ENCODE measurements at regions not wholly inside any gene's neighbourhood (a gene's known extent, or its start where the extent isn't known, plus 50 kb on each side); places are given as distances from the start of the nearest gene placed in this dataset.
A peak's percentile ranks its signal among the peaks of the same experiment; 100 is the strongest.

GRCh38 chr2:65647249-65647842 is 214.9 kb upstream of the SPRED2 start:
- H3K4me3 Mint-ChIP-seq (ENCODE audit: unreplicated experiment): no peak overlapping the region
- no peaks in the 10 kb centered on the region for H3K9me3 ChIP-seq (ENCODE audit: insufficient read depth, low read depth, low read length)
- H3K36me3 Mint-ChIP-seq (ENCODE audit: low read depth, unreplicated experiment): no peaks in the 10 kb centered on the region

DNA sequence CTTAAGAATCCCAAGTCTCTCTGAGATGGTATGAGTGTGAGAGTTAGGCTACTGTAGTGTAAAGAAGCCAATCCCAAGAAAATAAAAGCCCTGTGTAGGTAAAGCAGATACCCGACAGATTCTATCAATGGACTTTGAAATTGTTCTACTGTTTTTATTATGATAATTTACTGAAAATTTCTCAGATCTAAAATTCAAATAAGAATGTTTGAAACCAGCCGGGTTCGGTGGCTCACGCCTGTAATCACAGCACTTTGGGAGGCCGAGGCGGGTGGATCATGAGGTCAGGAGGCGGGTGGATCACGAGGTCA is 208.3 kb upstream of the SPRED2 start:
- peaks cover 10% of the 10 kb centered on the region for H3K4me1 Mint-ChIP-seq (ENCODE audit: low read depth, unreplicated experiment)
- H3K79me2 ChIP-seq (ENCODE audit: insufficient read depth, low read length): no peaks in the 10 kb centered on the region
- H3K9ac ChIP-seq (ENCODE audit: low read length): no peak overlapping the region
- TF ChIP-seq EZH2 (IDR thresholded peaks at IDR 0.05; ENCODE audit: insufficient read depth, low read length) (no peak), CTCF (IDR thresholded peaks at IDR 0.05; ENCODE audit: insufficient read depth, low read depth, low read length) (no peak)
- DNase-seq (ENCODE audit: low read depth) (no peak), FAIRE-seq (no peak)
- H3K4me3 ChIP-seq (ENCODE audit: insufficient read depth, low read depth, low read length): no peak overlapping the region
- H3K9me3 ChIP-seq (ENCODE audit: insufficient read depth, low read depth, low read length): no peaks in the 10 kb centered on the region
- no peaks in the 10 kb centered on the region for H3K4me1 ChIP-seq (ENCODE audit: insufficient read depth, low read length)
- H3K9me3 Mint-ChIP-seq (ENCODE audit: unreplicated experiment): no peaks in the 10 kb centered on the region
- H3K27ac ChIP-seq (ENCODE audit: low read depth, low read length): no peak overlapping the region
- no peaks in the 10 kb centered on the region for H3K36me3 Mint-ChIP-seq (ENCODE audit: low read depth, unreplicated experiment)
- H3K4me3 Mint-ChIP-seq (ENCODE audit: unreplicated experiment): no peak overlapping the region
- no peaks in the 10 kb centered on the region for H3K27me3 Mint-ChIP-seq (ENCODE audit: low read depth, unreplicated experiment)
- no peak overlapping the region for H3K27ac Mint-ChIP-seq (ENCODE audit: unreplicated experiment)
- H3K36me3 ChIP-seq (ENCODE audit: insufficient read depth, low read length): no peaks in the 10 kb centered on the region
- H4K20me1 ChIP-seq (ENCODE audit: insufficient read depth, low read length): no peaks in the 10 kb centered on the region
- peaks cover 30% of the 10 kb centered on the region for H3K27me3 ChIP-seq (ENCODE audit: insufficient read depth, low read length)
- H3K4me2 ChIP-seq (ENCODE audit: low read length): no peak overlapping the region
- H2AFZ ChIP-seq (ENCODE audit: low read depth, low read length): no peak overlapping the region

More at GRCh38 chr2:65647249-65647842, 214.9 kb upstream of the SPRED2 start:
- TF ChIP-seq EZH2 (IDR thresholded peaks at IDR 0.05; ENCODE audit: insufficient read depth, low read length) (no peak), CTCF (IDR thresholded peaks at IDR 0.05; ENCODE audit: insufficient read depth, low read depth, low read length) (no peak)
- peaks cover 16% of the 10 kb centered on the region for H3K27me3 Mint-ChIP-seq (ENCODE audit: low read depth, unreplicated experiment)
- H2AFZ ChIP-seq (ENCODE audit: low read depth, low read length): no peak overlapping the region
- no peak overlapping the region for H3K4me3 ChIP-seq (ENCODE audit: insufficient read depth, low read depth, low read length)
- no peaks in the 10 kb centered on the region for H3K36me3 ChIP-seq (ENCODE audit: insufficient read depth, low read length)
- H3K27me3 ChIP-seq (ENCODE audit: insufficient read depth, low read length): peaks cover 3% of the 10 kb centered on the region
- H3K4me1 Mint-ChIP-seq (ENCODE audit: low read depth, unreplicated experiment): no peaks in the 10 kb centered on the region
- H3K4me1 ChIP-seq (ENCODE audit: insufficient read depth, low read length): no peaks in the 10 kb centered on the region
- H3K27ac ChIP-seq (ENCODE audit: low read depth, low read length): no peak overlapping the region
- H3K27ac Mint-ChIP-seq (ENCODE audit: unreplicated experiment): no peak overlapping the region
- no peak for DNase-seq (ENCODE audit: low read depth)
- no peaks in the 10 kb centered on the region for H4K20me1 ChIP-seq (ENCODE audit: insufficient read depth, low read length)
- no peak overlapping the region for H3K4me2 ChIP-seq (ENCODE audit: low read length)
- H3K79me2 ChIP-seq (ENCODE audit: insufficient read depth, low read length): no peaks in the 10 kb centered on the region
- H3K9me3 Mint-ChIP-seq (ENCODE audit: unreplicated experiment): peaks cover 4% of the 10 kb centered on the region
- H3K9ac ChIP-seq (ENCODE audit: low read length): no peak overlapping the region
- FAIRE-seq: no peak

DNA sequence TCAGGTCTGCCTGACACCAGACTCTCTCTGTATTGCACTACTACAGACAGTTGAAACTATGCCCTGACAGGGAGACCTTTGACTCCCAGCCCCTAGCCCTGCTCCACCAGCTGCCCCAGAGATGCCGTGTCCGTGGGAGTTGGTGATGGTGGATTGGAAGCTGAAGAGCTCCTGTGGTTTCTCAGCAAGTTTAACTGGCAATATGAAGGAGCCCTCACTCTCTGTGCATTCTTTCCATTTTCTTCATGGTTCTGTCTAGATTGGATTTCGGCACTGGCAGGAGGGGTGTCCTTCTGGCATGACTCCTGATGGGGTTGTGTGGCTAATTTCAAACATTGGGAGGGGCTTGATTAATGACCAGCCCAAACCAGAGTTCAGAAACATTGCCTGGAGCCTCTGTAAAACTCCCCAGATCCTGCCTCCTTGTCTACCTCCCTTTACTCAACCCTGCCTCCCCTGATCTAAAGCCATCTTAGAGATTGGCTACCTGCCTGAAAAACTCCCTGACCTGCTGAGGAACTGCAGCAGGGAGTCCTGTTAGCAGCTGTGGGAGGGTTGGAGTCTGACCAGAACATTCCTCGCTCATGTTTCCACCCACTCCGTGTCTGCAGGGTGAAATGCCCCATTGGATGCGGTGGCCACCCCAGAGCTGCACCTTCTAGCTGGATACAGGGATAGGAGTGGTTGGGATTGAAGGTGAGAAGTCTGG is 206.9 kb upstream of the SPRED2 start:
- H3K9me3 Mint-ChIP-seq (ENCODE audit: unreplicated experiment): no peaks in the 10 kb centered on the region
- H3K36me3 Mint-ChIP-seq (ENCODE audit: low read depth, unreplicated experiment): no peaks in the 10 kb centered on the region
- H3K27ac ChIP-seq (ENCODE audit: low read depth, low read length): no peak overlapping the region
- peaks cover 10% of the 10 kb centered on the region for H3K4me1 Mint-ChIP-seq (ENCODE audit: low read depth, unreplicated experiment)
- no peaks in the 10 kb centered on the region for H3K4me1 ChIP-seq (ENCODE audit: insufficient read depth, low read length)
- TF ChIP-seq CTCF (IDR thresholded peaks at IDR 0.05; ENCODE audit: insufficient read depth, low read depth, low read length): no peak
- no peak for TF ChIP-seq EZH2 (IDR thresholded peaks at IDR 0.05; ENCODE audit: insufficient read depth, low read length)
- no peaks in the 10 kb centered on the region for H4K20me1 ChIP-seq (ENCODE audit: insufficient read depth, low read length)
- FAIRE-seq: no peak
- H3K27me3 ChIP-seq (ENCODE audit: insufficient read depth, low read length): peaks cover 30% of the 10 kb centered on the region
- no peak overlapping the region for H3K4me3 ChIP-seq (ENCODE audit: insufficient read depth, low read depth, low read length)
- H3K4me3 Mint-ChIP-seq (ENCODE audit: unreplicated experiment): no peak overlapping the region
- no peaks in the 10 kb centered on the region for H3K79me2 ChIP-seq (ENCODE audit: insufficient read depth, low read length)
- H3K27me3 Mint-ChIP-seq (ENCODE audit: low read depth, unreplicated experiment): no peaks in the 10 kb centered on the region
- no peak overlapping the region for H3K9ac ChIP-seq (ENCODE audit: low read length)
- DNase-seq (ENCODE audit: low read depth): peak; percentile 96
- no peaks in the 10 kb centered on the region for H3K36me3 ChIP-seq (ENCODE audit: insufficient read depth, low read length)
- peak overlapping the region; percentile 23 for H3K4me2 ChIP-seq (ENCODE audit: low read length)
- no peak overlapping the region for H2AFZ ChIP-seq (ENCODE audit: low read depth, low read length)
- no peaks in the 10 kb centered on the region for H3K9me3 ChIP-seq (ENCODE audit: insufficient read depth, low read depth, low read length)
- peak overlapping the region; percentile 0 for H3K27ac Mint-ChIP-seq (ENCODE audit: unreplicated experiment)
